ENCODE measurements at regions not wholly inside any gene's neighbourhood (a gene's known extent, or its start where the extent isn't known, plus 50 kb on each side); places are given as distances from the start of the nearest gene placed in this dataset.

DNA sequence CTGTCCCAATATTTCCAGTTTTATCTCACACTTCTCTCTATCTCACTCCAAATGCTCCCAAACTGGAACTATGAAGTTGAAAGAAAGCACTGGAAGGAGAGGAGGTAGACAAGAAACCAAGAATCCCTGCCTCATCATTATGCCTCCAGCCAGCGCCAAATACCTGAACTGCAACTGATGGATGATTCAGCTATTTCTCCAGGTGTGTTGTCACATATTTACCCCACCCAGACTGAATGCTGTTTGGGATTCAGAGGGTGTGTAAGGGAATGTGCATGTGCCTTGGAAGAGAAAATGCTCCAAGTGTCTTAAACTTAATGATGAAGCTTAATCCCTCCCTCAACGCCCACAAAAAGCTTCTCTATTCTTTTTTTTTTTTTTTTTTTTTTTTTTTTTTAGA lies 269.5 kb upstream of the ATP11B start:
- no peaks in the 10 kb centered on the region for H3K9me3 Mint-ChIP-seq (ENCODE audit: unreplicated experiment)
- TF ChIP-seq CTCF (IDR thresholded peaks at IDR 0.05), result no peak
- peaks cover 10% of the 10 kb centered on the region for H3K27me3 Mint-ChIP-seq (ENCODE audit: unreplicated experiment)
- no peaks in the 10 kb centered on the region for H3K36me3 Mint-ChIP-seq (ENCODE audit: unreplicated experiment)
- no peak overlapping the region for H3K4me3 Mint-ChIP-seq (ENCODE audit: unreplicated experiment)
- H3K4me1 Mint-ChIP-seq (ENCODE audit: unreplicated experiment), result no peaks in the 10 kb centered on the region
- H3K27ac Mint-ChIP-seq (ENCODE audit: unreplicated experiment), result no peak overlapping the region
- DNase-seq (ENCODE audit: extremely low spot score, unreplicated experiment), result no peak

DNA sequence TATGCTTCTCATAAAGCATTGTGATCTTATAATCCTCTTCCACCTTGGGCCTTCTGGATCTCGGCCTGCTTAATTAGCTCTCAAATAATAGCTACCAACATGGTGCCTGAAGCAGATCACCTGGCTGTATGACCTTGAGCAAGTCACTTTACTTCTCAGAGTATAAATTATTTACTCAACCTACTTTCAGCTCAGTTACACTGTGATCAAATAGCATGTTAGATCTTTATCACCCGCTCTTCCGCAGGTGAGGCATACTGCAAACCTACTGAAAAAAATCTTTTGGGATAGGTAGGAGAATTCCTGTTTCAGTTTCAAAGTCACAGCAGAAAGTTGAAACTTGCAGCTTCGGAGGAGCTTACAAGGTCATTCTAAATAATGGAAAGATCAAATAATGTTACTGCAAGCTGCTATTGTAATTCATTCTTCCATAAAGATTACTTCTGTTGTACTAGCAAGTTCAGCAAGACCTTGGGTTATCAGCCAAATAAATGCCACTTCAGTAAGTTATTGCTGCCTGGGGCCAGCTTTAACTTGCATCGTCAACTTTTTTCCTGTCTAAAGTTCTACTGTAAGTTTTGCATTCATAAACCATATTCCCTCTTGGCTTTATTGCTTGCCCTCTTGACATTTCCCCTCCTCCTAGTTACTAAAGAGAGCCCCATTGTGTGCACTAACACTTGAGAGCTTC lies 268.4 kb upstream of the ATP11B start:
- no peak for TF ChIP-seq CTCF (IDR thresholded peaks at IDR 0.05)
- H3K36me3 Mint-ChIP-seq (ENCODE audit: unreplicated experiment), result no peaks in the 10 kb centered on the region
- no peaks in the 10 kb centered on the region for H3K4me1 Mint-ChIP-seq (ENCODE audit: unreplicated experiment)
- DNase-seq (ENCODE audit: extremely low spot score, unreplicated experiment), result no peak
- no peak overlapping the region for H3K4me3 Mint-ChIP-seq (ENCODE audit: unreplicated experiment)
- H3K27ac Mint-ChIP-seq (ENCODE audit: unreplicated experiment), result no peak overlapping the region
- no peaks in the 10 kb centered on the region for H3K9me3 Mint-ChIP-seq (ENCODE audit: unreplicated experiment)
- peaks cover 10% of the 10 kb centered on the region for H3K27me3 Mint-ChIP-seq (ENCODE audit: unreplicated experiment)

DNA sequence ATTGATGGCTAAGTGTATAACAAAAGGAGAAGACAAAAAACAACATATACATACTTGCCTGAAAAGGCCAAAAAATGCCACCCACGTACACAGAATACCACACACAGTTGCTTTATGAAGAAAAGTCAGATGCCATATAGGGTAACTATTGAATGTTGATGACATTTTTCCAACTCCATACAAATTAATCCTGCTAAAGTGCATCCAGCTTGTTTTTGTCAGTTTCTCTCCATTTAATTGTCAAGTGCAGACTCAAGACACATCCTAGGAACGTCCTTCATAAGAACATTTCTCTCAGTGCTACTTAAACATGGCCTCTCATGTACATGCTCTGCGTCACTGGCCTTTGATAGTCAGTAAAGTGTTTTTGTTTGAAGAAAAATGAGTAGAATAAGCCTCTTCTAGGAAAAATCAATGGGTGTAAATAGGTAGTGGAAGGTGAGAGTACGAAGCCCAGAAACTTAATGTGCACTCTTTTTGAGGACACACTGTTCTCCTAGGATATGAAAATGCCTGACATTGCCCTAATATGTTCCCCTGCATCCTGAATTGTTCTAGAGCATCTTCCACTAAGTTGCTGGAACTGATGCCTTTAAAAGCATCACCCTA lies 267.4 kb upstream of the ATP11B start:
- Mint-ChIP-seq H3K27me3 (ENCODE audit: unreplicated experiment) (peaks cover 16% of the 10 kb centered on the region), H3K36me3 (ENCODE audit: unreplicated experiment) (no peaks in the 10 kb centered on the region), H3K4me3 (ENCODE audit: unreplicated experiment) (no peak overlapping the region), H3K4me1 (ENCODE audit: unreplicated experiment) (no peaks in the 10 kb centered on the region), H3K27ac (ENCODE audit: unreplicated experiment) (no peak overlapping the region), H3K9me3 (ENCODE audit: unreplicated experiment) (no peaks in the 10 kb centered on the region)
- TF ChIP-seq CTCF (IDR thresholded peaks at IDR 0.05), result no peak
- DNase-seq (ENCODE audit: extremely low spot score, unreplicated experiment), result no peak

DNA sequence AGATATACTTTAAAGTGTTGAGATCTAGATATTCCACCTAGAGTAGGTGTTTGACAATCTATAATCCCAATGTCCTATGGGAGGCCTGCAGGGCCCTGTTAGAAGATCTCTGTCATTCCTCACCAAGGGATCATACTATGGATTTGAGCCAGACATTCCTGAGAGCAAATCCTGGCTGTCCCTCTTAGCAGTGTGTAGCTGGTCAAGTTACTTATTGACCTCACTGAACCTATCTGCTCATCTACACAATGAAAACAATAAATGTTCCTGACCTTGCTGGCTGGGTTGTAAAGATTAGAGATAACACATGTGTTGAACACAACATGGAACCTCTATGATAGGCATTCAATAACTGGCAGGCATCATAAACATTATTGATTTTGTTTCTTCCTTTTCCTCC lies 265.6 kb upstream of the ATP11B start:
- Mint-ChIP-seq H3K27ac (ENCODE audit: unreplicated experiment) (no peak overlapping the region), H3K4me1 (ENCODE audit: unreplicated experiment) (no peaks in the 10 kb centered on the region), H3K4me3 (ENCODE audit: unreplicated experiment) (no peak overlapping the region), H3K36me3 (ENCODE audit: unreplicated experiment) (no peaks in the 10 kb centered on the region), H3K9me3 (ENCODE audit: unreplicated experiment) (no peaks in the 10 kb centered on the region), H3K27me3 (ENCODE audit: unreplicated experiment) (peaks cover 23% of the 10 kb centered on the region)
- DNase-seq (ENCODE audit: extremely low spot score, unreplicated experiment), result no peak
- TF ChIP-seq CTCF (IDR thresholded peaks at IDR 0.05), result no peak

GRCh38 chr3:182530316-182530715 lies 263.0 kb upstream of the ATP11B start:
- H3K36me3 Mint-ChIP-seq (ENCODE audit: unreplicated experiment), result no peaks in the 10 kb centered on the region
- H3K9me3 Mint-ChIP-seq (ENCODE audit: unreplicated experiment), result no peaks in the 10 kb centered on the region
- no peak for TF ChIP-seq CTCF (IDR thresholded peaks at IDR 0.05)
- H3K27me3 Mint-ChIP-seq (ENCODE audit: unreplicated experiment), result peaks cover 31% of the 10 kb centered on the region
- H3K27ac Mint-ChIP-seq (ENCODE audit: unreplicated experiment), result no peak overlapping the region
- peaks cover 4% of the 10 kb centered on the region for H3K4me1 Mint-ChIP-seq (ENCODE audit: unreplicated experiment)
- no peak for DNase-seq (ENCODE audit: extremely low spot score, unreplicated experiment)
- H3K4me3 Mint-ChIP-seq (ENCODE audit: unreplicated experiment), result no peak overlapping the region

All from osteocyte (in vitro differentiated cells).